Keratinocyte (primary cell): ENCODE measurements at regions not wholly inside any gene's neighbourhood (a gene's known extent, or its start where the extent isn't known, plus 50 kb on each side); places are given as distances from the start of the nearest gene placed in this dataset.
"Not testable (repeated sequence)": the region's sequence is repeated elsewhere in the genome, so short reads cannot be mapped to it uniquely, and the experiment has no call there.

Experiments
- DNase-seq: peaks from one replicate; pipeline ENCODE4 v3.0.0-alpha.2; 2011; ENCODE audit warnings: low read depth, missing footprints, low spot score
- FAIRE-seq: peaks from 2 replicates; lab custom pipeline; 2011; peaks lifted over from hg19 to GRCh38; lab: Jason Lieb, UNC
- H2AFZ ChIP-seq: 2 replicates; pipeline ENCODE4 v1.6.0; 2012; ENCODE audit warnings: low read length, control low read depth, inconsistent platforms; ENCODE audit not compliant: control insufficient read depth
- H3K27ac ChIP-seq: 2 replicates; pipeline ENCODE4 v1.5.1; 2011; ENCODE audit warnings: low read length; ENCODE audit not compliant: control insufficient read depth, insufficient read depth
- H3K27me3 ChIP-seq: 3 replicates; pipeline ENCODE4 v1.6.0; 2011; ENCODE audit warnings: low read length; ENCODE audit not compliant: control insufficient read depth, insufficient read depth; ENCODE audit errors: extremely low read depth
- H3K36me3 ChIP-seq, 2 experiments: 2 replicates in 1 of 2; 3 replicates in 1 of 2; pipeline ENCODE4 v1.5.1; 2011; ENCODE audit warnings: low read length in 2 of 2, mild to moderate bottlenecking in 1 of 2; ENCODE audit not compliant: control insufficient read depth in 2 of 2, insufficient read depth in 2 of 2; ENCODE audit errors: extremely low read depth in 1 of 2
- H3K4me1 ChIP-seq: 3 replicates; pipeline ENCODE4 v1.5.1; 2011; ENCODE audit warnings: low read length; ENCODE audit not compliant: control insufficient read depth, insufficient read depth; ENCODE audit errors: extremely low read depth
- H3K4me2 ChIP-seq: 3 replicates; pipeline ENCODE4 v1.6.0; 2011; ENCODE audit warnings: low read depth, low read length; ENCODE audit not compliant: control insufficient read depth, insufficient read depth; ENCODE audit errors: extremely low read depth
- H3K4me3 ChIP-seq, 3 experiments: fragments of 200-600 bp in 1 of 3; sonication (generic) in 1 of 3; 2 replicates in 2 of 3; 3 replicates in 1 of 3; pipeline ENCODE4 v1.5.1; 2011 to 2016; ENCODE audit warnings: low read length in 3 of 3, mild to moderate bottlenecking in 3 of 3, control low read depth in 2 of 3, inconsistent platforms in 1 of 3, low read depth in 1 of 3, mixed read lengths in 1 of 3, mixed run types in 1 of 3, moderate library complexity in 1 of 3; ENCODE audit not compliant: control insufficient read depth in 2 of 3, insufficient read depth in 2 of 3; ENCODE audit errors: extremely low read depth in 1 of 3
- H3K79me2 ChIP-seq: 2 replicates; pipeline ENCODE4 v1.6.0; 2012; ENCODE audit warnings: low read length; ENCODE audit not compliant: control insufficient read depth, insufficient read depth
- H3K9ac ChIP-seq: 3 replicates; pipeline ENCODE4 v1.6.0; 2011; ENCODE audit warnings: low read length; ENCODE audit not compliant: control insufficient read depth, insufficient read depth; ENCODE audit errors: extremely low read depth
- H3K9me1 ChIP-seq: 3 replicates; pipeline ENCODE4 v1.6.0; 2011; ENCODE audit warnings: low read length; ENCODE audit not compliant: control insufficient read depth, insufficient read depth; ENCODE audit errors: extremely low read depth
- H3K9me3 ChIP-seq: 2 replicates; pipeline ENCODE4 v1.5.1; 2012; ENCODE audit warnings: low read depth, low read length; ENCODE audit not compliant: control insufficient read depth
- H4K20me1 ChIP-seq: 3 replicates; pipeline ENCODE4 v1.6.0; 2011; ENCODE audit warnings: low read length; ENCODE audit not compliant: control insufficient read depth, insufficient read depth; ENCODE audit errors: extremely low read depth
- EZH2 ChIP-seq: IDR thresholded peaks from one replicate; pipeline ENCODE4 v1.6.1; 2012; ENCODE audit warnings: inconsistent platforms, mild to moderate bottlenecking, low read length, moderate library complexity
- dilution Hi-C: fragments of 300-500 bp; cut with MboI; formaldehyde crosslinking; loops from one replicate; pipeline ENCODE4 v1.7.0; 2020; ENCODE audit warnings: low sequenced_read_pairs; ENCODE audit not compliant: extremely low pct_ligation_motif_present
- TF ChIP-seq, protein P1 (sequence below), 3 experiments: IDR thresholded peaks in 1 of 3; conservative IDR thresholded peaks in 1 of 3; optimal IDR thresholded peaks in 1 of 3; 2 replicates in 2 of 3; 3 replicates in 1 of 3; pipeline versions ENCODE3 to v1.5.1; 2011; ENCODE audit warnings: low read length in 3 of 3, mild to moderate bottlenecking in 3 of 3, moderate library complexity in 2 of 3, control low read depth in 1 of 3, inconsistent platforms in 1 of 3; ENCODE audit not compliant: insufficient read depth in 2 of 3; ENCODE audit errors: extremely low read depth in 1 of 3

GRCh38 chr9:129427149-129427548, 193.8 kb downstream of the C9orf50 start:
- dilution Hi-C loops: no loop called here

DNA sequence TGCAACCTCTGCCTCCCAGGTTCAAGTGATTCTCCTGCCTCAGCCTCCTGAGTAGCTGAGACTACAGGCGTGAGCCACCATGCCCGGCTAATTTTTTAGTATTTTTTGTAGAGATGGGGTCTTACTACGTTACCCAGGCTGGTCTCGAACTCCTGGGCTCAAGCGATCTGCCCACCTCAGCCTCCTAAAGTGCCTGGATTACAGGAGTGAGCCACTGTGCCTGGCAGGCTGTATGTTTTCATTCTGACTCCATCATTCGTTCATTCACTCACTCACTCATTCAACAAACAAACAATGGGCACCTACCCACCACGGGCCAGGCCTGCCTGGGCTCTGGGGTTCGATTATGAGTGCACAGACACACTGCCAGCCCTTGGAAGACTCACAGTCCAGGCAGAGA, 197.1 kb downstream of the C9orf50 start:
- H3K4me2 ChIP-seq, H3K27ac ChIP-seq, H3K36me3 ChIP-seq, dilution Hi-C loops, H3K9ac ChIP-seq, H3K27me3 ChIP-seq, H3K4me1 ChIP-seq, FAIRE-seq, H2AFZ ChIP-seq, H3K9me3 ChIP-seq, H3K9me1 ChIP-seq, DNase-seq, H3K4me3 ChIP-seq, H4K20me1 ChIP-seq, H3K79me2 ChIP-seq: not testable (repeated sequence)

More at GRCh38 chr9:129427149-129427548, 193.8 kb downstream of the C9orf50 start:
- TF ChIP-seq, protein P1, sequence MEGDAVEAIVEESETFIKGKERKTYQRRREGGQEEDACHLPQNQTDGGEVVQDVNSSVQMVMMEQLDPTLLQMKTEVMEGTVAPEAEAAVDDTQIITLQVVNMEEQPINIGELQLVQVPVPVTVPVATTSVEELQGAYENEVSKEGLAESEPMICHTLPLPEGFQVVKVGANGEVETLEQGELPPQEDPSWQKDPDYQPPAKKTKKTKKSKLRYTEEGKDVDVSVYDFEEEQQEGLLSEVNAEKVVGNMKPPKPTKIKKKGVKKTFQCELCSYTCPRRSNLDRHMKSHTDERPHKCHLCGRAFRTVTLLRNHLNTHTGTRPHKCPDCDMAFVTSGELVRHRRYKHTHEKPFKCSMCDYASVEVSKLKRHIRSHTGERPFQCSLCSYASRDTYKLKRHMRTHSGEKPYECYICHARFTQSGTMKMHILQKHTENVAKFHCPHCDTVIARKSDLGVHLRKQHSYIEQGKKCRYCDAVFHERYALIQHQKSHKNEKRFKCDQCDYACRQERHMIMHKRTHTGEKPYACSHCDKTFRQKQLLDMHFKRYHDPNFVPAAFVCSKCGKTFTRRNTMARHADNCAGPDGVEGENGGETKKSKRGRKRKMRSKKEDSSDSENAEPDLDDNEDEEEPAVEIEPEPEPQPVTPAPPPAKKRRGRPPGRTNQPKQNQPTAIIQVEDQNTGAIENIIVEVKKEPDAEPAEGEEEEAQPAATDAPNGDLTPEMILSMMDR (optimal IDR thresholded peaks at IDR 0.05 in 1 of 3, IDR thresholded peaks at IDR 0.05 in 1 of 3, conservative IDR thresholded peaks at IDR 0.05 in 1 of 3; ENCODE audit: extremely low read depth in 1 of 3, insufficient read depth in 2 of 3, low read length in 3 of 3): no peak
- TF ChIP-seq EZH2: no peak
- Histone ChIP-seq H3K4me3 (no peak overlapping the region), H3K27ac (no peak overlapping the region), H3K4me2 (no peak overlapping the region), H3K27me3 (peaks cover 4% of the 10 kb centered on the region), H3K9me1 (no peaks in the 10 kb centered on the region), H2AFZ (no peak overlapping the region), H3K79me2 (no peaks in the 10 kb centered on the region), H3K36me3 (no peaks in the 10 kb centered on the region), H3K4me1 (no peaks in the 10 kb centered on the region), H3K9ac (no peak overlapping the region), H3K9me3 (no peaks in the 10 kb centered on the region), H4K20me1 (no peaks in the 10 kb centered on the region)
- DNase-seq: no peak
- no peak for FAIRE-seq

DNA sequence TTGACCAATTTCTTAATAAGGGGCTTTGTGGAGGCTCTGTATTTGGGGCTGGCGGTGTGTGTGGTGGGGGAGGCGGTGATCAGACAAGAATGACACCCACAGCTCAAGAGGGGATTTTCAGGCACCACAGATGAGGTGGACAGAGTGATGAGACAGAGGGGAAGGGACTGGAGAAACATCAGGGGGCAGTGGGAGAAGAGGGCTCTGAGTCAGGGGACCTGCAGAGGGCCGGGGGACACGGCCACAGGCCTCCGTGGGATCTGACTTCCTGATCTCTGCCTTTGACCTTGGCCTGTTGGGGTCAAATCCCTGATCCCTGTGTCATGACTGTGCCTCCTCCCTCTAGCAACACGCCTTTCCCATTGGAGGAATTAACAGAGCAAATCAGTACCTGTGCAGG, 197.7 kb downstream of the C9orf50 start:
- H3K4me3 ChIP-seq: no peak overlapping the region
- TF ChIP-seq, protein P1 (optimal IDR thresholded peaks at IDR 0.05 in 1 of 3, IDR thresholded peaks at IDR 0.05 in 1 of 3, conservative IDR thresholded peaks at IDR 0.05 in 1 of 3; ENCODE audit: extremely low read depth in 1 of 3, insufficient read depth in 2 of 3, low read length in 3 of 3): no peak
- TF ChIP-seq EZH2: no peak
- H3K9ac ChIP-seq: no peak overlapping the region
- no peak overlapping the region for H3K27ac ChIP-seq
- no peaks in the 10 kb centered on the region for H3K79me2 ChIP-seq
- no peaks in the 10 kb centered on the region for H3K4me1 ChIP-seq
- H3K9me1 ChIP-seq: no peaks in the 10 kb centered on the region
- no peak overlapping the region for H2AFZ ChIP-seq
- no peak for FAIRE-seq
- dilution Hi-C loops: no loop called here
- H3K9me3 ChIP-seq: no peaks in the 10 kb centered on the region
- H3K36me3 ChIP-seq: no peaks in the 10 kb centered on the region
- H3K4me2 ChIP-seq: no peak overlapping the region
- H3K27me3 ChIP-seq: no peaks in the 10 kb centered on the region
- no peak for DNase-seq
- H4K20me1 ChIP-seq: no peaks in the 10 kb centered on the region
